GF-D8 (cell line): ENCODE measurements at regions not wholly inside any gene's neighbourhood (a gene's known extent, or its start where the extent isn't known, plus 50 kb on each side); places are given as distances from the start of the nearest gene placed in this dataset.
A peak's percentile ranks its signal among the peaks of the same experiment; 100 is the strongest.

Source experiments
- DNase-seq: peaks from one replicate; lab custom pipeline; 2025; lab: John Stamatoyannopoulos, UW

DNA sequence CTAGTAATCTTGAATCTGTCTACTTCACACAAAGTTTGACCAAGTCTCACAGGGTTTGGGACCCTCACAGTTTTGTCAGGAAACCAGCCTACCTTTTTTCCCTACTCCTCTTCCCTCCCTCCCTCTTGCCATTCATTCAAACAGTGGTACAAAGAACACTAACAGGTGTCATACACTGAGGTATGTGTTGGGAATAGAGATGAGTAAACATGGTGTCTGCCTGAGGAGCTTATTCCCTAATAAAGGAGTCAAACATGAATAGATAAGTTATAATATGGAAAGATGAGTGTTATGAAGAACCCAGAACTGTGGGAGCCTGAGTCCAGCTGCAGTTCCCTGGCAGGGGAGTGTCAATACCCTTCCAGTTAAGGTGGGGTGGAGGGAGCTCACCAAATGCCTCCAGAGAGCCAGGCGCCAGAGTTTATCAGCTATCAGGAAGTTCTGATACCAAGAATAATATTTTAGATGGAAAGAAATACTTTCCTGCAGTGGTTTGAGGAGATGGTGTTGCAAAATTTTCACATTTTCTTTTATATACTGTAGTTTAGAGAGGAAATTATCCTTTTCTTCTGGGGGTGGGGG is 183.4 kb upstream of the NR3C1 start:
- DNase-seq: no peak

DNA sequence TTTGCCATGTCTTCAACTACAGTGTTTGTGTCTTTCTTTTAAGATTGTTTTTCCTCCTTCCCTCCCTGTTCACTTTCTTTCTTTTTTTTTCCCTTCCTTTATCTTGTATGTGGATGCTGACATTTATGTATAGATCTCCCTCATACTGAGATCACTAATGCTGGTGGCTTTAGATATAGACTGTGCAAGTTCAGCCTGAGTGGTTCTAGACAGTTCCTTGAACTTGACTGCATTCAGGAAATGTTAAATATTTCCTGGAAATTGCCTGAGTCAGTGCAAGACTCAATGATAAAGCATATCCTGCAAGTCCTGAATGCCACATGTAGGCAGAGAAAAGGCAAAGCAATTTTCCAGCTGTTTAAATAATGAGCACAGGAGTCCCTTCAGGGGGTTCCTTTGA is 182.5 kb upstream of the NR3C1 start:
- DNase-seq: peak; percentile 10

DNA sequence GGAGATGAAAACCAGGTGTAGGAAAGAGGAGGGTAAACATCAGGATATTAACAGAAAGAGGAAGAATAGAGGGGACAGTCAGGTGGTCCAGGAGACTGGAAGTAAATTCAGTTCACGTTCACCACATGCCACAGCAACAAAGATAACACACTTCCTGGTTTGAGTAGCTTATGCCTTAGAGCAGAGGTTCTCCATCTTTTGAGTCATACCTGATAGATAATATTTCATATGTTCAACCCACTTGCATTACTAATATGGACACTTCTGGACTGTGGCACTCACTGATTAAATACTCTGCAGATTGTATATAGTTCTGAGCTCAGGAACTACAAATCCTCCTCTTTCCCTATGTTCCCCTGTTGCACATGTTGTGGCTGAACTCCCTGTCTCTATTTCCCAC is 179.9 kb upstream of the NR3C1 start:
- DNase-seq: no peak

DNA sequence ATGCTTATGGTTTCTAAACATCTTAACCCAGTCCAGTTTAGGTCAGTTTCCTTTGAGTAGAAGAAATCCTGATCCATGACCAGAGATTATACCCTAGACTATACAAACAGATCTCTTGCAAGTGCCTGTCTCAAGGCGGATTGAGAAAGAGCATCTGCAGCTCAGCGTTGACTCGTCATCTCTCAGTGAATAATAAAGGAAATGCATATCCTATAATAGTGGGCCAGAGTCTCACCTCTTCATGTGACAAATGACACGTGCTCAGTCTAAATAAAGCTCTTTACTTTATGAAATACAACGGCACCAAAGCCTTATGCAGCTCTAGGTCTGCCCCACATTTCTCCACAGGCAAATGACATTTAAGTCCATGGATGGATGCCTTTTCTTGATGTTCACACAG is 179.4 kb upstream of the NR3C1 start:
- DNase-seq: no peak

DNA sequence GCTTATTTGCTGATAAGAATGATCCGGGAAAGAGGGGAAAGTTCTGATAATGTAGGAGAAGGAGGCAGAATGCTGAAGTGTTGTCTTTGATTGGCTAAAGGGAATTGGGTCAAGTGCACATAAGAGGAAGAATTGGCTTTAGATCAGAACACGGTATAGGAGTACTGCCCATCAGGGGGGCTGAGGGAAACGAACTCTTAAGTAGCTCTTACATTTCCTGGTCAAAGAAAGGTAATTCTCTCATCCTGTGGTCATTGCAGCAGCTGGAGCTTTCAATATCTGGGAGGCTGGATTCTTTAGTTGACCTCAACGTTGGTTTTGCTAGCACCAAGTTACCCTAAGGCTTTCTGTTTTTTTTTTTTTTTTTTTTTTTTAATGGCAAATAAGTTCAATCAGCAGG is 178.7 kb upstream of the NR3C1 start:
- DNase-seq: no peak

DNA sequence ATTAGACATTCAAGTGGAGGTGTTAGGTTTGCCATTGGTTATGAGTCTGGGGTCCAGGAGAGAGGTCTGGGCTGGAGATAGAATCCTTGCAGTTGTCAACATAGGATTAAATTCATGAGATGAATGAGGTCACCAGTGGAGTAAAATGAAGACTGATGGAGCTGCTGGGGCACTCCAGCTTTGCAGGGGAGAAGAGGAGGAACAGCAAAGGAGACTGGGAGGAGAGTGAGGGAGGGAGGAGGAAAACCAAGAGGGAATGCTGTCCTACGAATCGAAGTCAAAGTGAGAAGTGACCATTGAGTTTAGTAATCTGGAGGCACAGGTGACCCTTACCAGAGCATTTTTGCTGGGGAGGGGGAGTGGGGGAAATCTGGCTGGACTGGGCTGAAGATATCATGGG is 178.2 kb upstream of the NR3C1 start:
- no peak for DNase-seq

DNA sequence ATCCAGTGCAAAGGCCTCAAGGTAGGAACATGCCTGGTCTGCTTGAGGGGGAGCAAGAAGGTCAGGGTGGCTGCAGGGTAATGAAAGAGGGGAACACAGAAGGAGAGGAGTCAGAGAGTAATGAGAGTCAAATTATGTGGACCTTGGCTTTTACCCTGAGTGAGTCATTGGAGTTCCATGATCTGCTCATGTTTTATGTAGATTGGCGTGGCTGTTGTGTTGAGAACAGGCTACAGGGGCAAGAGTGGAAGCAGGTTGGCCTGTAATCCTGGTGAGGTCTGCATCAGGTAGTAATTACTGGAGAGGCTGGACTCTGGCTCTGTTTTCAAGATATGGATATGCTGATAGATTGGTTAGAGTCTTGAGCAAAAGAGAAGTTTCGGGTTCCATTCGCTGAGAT is 177.7 kb upstream of the NR3C1 start:
- DNase-seq: no peak

DNA sequence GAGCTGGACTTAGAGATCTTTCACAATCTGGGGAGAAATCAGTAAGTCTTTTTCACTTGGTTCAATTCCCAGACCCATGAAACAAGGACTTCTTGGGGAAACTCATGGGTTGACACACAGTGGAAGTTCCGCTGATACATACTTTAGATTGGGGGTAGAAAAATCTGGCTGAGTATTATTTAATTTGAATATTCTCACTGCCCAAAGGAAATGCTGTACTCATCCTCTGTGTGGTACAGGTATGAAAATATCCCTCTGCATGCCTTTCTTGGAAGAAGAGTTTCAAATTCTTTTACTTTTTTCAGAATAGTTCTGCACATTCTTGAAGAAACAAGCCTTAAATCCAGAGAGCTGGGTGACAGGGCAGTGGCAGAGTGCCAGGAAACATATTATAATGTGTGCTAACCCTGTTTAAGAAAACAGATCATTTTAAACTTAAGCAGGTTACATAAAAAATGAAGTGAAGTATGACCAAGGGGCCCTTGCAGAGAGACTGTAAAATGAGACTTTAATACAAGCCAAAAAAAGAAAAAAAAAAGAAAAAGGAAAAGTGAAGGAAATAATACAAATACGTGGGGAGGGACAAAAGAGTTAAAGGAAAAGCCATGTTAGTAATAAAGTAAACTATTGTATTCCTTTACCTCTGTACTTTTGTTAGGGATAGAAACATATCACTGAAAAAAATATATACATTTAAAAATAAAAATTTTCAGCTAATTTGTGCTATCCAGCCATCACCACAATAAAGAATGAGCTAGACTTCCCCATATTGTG is 173.4 kb upstream of the NR3C1 start:
- no peak for DNase-seq

DNA sequence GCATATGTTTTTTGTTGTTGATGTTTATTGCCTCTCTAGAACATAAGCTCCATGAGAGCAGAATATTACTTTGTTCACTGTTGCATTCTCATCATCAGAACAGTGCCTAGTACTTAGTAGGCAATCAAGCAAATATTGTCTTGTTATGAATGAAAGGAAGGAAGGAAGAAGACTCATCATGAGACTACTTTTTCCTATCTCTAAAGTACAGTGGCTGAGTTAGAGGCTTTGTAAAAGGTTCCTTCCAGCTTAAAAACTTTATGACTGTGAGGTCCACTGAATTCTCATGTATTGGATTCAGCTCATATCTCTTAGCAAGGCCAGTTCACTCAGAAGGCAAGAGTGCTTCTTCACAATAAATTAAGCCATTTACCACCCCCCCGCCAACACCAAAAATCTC is 171.8 kb upstream of the NR3C1 start:
- DNase-seq: no peak

DNA sequence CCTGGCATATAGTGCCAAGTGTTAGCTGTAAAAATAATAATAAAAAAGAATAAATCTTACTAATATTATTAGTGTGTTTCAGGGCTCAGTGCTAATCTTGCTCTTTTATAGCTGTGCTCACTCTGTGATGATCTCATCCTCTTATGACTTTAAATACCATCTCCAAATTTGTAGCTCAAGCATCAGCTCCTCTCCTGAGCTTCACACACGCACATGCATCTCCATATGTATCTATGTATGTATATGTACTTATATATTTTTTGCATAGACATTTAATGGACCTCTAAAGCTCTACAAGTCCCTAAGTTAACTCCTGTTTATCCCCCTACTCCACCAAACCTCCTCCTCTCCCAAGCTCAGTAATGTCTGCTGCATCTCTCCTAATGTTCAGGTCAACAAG is 170.8 kb upstream of the NR3C1 start:
- DNase-seq: no peak

DNA sequence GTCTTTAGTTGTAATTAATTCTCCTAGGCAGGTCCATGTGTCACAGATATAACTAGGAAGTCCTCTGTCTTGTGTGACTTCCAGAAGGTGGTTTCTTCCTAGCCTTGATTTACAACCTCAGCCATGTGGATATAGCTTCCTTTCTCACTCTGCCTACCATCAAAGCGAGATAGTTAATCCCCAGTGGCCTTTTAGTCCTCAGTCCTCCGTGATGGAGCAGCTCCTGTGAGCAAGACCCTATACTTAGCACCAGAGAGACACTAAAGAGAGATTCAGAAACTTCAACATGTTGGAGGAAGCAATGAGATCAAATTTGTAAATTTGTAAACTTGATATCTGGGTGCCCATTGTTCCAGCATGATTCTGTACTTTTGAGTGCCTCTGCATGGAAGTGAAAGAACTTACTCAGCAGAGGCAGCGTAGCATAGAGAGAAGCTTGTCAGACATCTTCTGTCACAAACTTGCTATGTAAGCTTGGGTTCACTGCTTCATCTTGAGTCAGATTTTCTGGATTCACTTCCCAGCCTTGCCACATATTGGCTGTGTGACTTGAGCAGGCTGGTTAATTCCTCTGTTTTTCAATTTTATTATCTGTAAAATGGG is 170.2 kb upstream of the NR3C1 start:
- DNase-seq: no peak

DNA sequence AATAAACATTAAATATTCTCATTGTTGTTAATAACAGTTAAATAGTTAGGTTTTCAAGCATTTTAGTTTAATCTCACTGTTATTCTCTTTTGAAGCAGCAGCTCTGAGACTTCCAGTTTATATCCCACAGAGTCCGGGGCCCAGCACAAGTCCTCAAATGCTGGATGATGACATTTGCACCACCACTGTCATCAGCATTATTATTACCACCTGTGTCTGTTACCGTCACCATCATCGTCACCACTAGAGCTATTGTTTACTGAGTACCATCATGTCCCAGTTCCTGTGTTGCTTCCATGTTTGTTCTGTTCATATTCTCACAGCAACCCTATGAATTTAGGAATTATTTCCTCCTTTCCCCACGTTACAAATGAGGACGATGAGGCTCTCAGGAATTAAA is 169.2 kb upstream of the NR3C1 start:
- DNase-seq: no peak

DNA sequence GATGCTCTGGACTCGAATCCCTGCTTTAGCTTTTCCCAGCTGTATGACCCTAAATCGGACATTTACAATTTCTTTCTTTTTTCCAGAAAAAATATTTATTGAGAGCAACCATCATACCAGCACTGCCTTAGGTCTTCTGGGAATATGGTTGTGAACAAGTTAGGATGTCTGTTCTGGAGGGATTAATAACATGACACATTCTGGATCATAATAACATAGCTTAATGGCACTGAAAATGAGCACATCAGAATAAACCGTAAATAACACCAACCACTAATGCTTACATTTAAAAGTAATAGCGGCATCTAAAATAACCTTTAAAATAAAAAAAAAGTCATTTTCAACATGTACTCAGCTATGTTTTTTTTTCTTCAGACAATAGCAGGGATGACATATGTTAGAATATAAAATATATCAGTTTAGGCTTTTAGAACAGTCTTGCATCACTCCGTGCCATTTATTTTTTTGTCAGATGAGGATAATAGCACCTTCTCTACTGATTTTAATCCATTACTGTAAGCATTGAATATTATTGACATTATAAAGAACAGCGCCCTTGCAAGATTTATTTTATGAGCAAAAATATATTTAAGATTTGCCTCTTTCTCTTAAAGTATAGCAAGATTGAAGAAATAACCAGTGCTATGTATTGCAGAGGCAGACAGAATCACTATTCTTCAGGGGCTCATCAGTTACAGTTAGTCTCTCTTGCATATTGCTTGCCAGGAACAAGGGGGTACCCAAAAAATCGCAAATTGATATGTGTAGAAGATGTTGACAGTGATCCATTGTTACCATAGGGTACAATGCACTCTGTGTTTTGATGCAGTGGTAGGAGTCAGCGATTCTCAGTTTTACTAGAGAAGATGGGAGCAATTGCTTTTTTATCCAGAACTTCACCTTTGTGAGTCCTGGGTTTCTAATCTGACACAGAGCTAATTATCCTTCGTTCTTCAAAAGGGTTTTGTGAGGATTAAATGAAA is 168.4 kb upstream of the NR3C1 start:
- no peak for DNase-seq

DNA sequence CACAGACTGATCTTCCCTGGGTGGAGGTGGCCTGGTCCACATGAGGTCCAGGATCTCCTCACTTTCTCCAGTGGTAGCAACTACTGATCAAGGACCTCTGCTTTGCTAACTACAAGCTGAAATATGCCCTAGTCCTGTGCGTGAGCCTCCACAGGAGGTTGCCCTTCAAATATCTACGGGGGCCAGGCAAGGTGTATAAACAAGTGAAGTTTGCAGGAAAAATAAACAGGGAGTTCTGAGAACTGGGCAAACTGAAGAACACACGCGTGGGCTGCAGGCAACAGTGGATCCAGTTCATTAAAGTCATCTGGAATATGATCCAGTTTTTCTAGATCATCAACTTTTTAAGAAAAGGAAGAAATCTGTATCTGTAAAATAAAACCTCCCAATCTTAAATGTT is 167.5 kb upstream of the NR3C1 start:
- DNase-seq: no peak

DNA sequence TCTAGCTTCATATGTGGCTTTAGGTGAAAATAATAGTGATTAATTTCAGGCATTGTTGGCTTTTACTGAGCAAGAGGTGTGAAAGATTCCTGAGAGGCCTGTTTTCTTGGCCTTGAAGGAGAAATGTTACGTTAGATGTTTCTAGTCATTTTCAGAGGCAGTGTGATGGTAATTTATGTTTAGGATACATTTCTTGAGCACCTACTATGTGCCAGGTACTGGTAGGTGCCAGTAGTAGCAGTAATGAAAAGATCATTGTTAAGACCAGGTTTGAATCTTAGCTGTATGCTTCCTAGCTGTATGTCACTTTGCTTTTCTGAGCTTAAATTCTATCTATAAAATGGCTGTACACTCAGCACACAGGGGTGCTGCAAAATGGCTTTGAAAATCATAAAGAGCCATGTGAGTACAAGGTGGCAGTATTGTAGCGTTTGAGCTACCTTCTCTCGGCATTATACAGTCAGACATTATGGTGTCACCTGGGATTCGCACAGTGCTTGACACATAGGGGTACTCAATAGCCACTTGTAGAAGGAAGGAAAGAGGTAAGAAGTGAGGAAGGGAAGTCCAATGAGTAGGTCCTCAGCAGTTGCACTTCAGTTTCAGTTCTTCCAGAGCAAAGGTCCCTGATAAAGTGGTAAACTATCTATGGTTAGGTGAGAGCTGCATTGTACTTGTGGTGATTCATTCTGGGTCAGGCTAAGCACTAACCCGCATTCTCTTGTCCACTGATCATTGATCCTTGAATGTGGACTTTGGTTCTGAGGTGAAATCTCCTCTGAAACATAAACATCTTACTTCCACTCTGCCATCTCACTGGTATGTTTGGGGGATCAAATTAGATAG is 166.5 kb upstream of the NR3C1 start:
- no peak for DNase-seq

DNA sequence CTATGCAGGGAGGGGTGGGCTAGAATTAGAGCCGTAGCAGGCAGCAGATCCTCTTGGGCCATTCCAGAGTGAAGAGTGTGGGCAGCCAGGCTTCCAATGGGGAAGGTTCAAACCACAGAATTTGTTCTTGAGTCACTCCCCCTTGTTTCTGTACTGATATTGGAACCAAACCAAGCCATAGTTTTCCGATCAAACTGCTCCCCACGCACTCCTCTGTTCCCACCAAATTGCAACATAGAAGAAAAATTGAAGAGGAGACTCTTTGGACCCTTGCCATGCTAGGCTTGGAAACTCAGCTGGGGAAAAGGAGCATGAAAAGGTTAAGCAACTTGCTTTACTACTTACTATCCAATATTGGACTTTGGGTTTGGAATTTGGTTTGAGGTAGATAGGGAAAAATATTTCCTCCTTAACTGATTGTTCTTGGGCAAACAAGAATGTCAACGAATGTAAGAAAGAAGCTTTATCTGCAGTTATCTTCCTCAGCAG is 165.8 kb upstream of the NR3C1 start:
- DNase-seq: no peak

DNA sequence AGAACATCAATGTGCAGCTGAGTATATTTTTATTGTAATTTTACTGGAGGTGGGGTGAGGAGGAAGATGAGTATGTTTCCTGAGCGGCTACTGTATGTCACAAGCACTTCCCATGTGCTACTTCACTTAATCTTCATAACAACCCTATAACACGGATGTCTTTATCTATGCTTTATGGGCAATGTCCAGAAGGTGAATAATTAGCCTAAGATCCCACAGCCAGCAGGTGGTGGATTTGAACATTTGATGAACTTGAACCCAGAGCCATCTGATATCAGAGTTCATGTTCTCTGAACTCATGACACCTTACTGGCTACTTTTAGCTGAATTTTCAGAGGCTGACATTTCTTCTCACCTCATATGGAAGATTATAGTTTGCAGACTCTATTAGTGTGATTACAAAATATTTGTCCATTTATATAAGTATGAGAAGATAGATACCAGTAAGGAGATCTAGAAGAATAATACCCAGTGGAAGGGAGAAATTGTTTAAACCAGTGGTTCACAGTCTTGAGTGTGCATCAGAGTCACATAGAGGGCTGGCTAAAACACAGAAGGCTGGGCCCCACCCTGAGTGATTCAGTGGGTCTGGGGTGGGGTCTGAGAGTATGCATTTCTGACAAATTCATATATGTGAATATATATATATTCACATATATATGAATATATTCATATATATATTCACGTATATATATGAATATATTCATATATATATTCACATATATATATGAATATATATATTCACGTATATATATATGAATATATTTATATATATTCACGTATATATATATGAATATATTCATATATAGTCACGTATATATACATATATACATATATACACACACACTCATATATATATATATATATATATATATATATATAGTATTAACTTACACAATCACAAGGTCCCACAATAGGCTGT is 164.4 kb upstream of the NR3C1 start:
- no peak for DNase-seq

DNA sequence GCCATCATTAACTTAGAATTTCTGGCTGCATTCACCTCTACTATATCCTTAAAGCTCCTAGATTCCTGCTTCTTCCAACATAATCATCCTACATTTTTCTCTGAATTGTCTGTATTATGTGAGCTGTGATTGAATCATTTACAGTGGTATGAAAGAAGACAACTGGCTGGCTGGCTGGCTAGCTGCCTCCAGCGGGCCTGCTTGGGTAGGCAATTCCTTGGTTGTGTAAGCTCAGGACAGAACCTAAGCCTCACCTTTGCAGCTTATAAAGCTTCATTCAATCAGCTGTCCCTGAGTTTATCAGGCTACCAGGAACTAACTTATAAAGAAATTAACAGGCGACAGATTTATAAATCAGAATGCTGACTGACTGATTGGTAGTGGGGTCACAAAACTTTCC is 162.7 kb upstream of the NR3C1 start:
- DNase-seq: no peak

DNA sequence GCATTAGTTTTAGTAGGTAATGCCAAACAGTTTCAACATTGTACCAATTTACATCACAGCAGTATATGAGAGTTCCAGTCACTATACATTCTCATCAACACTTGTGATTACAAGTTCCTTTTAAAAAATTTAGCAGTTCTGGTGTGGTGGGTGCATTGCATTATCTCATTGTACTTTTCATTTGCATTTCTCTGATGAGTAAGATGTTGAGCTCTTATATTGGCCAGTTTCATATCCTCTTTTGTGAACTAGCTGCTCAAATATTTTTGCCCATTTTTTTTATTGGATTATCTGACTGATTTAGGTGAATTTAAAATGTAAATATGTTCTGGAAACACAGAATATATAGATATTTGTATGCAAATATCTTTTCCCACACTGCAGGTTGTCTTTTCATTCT is 160.9 kb upstream of the NR3C1 start:
- DNase-seq: no peak

DNA sequence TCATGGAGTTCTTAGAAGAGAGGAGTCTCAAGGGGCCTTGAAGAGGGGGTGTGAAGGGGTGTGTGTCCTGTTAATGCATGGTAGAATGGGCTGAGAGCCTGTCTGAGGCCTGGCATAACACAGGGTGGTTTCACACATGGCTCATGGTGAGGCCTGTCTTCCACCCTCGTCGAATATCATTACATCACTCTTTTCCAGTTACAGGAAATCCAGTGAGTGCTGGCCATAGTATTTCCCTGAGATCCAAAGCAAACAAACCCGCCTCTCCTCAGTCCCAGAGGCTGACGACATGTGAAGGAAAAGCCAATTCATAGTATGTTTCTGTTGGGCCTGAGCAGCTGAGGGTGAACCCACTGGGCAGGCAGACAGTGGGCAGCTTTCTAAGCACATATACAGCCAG is 159.4 kb upstream of the NR3C1 start:
- DNase-seq: no peak
